ENCODE measurements at regions not wholly inside any gene's neighbourhood (a gene's known extent, or its start where the extent isn't known, plus 50 kb on each side); places are given as distances from the start of the nearest gene placed in this dataset.

- intact Hi-C loops (cut with DNase I), result loop anchor here in 9 of 10 donors (2.0 to 10.0 kb wide), 9 partner anchors 112 to 1040 kb away; partner anchors contain the start of gene IRX3 (in 6 of the 9)
- Histone ChIP-seq H3K4me3 (no peak overlapping the region), H3K9me3 (no peaks in the 10 kb centered on the region), H3K27ac (peak overlapping the region in 1 of 12 donors; percentile 24), H3K36me3 (no peaks in the 10 kb centered on the region), H3K4me1 (peaks cover 0 to 6% (median 0%) of the 10 kb centered on the region in 12 donors), H3K27me3 (peaks cover 0 to 7% (median 0%) of the 10 kb centered on the region in 9 donors)
- peak; percentile 72 to 82 (median 76) for ATAC-seq
- 50 to 65% (median 56%) methylated on average over 2 to 3 of the region's 3 CpGs for WGBS, 4 donors
- no peak for TF ChIP-seq POLR2A (IDR thresholded peaks at IDR 0.05)
- no peak for TF ChIP-seq CTCF (IDR thresholded peaks at IDR 0.05)
- peak in 2 of 5 donors; percentile 23 to 52 for DNase-seq
Observed at GRCh38 chr16:54815177-54815576, 115.5 kb upstream of the IRX5 start.

GRCh38 chr16:54813778-54814177, 116.9 kb upstream of the IRX5 start:
- H3K36me3 ChIP-seq, result no peaks in the 10 kb centered on the region
- H3K4me1 ChIP-seq, result peaks cover 0 to 6% (median 0%) of the 10 kb centered on the region in 12 donors
- H3K4me3 ChIP-seq, result no peak overlapping the region
- ATAC-seq (no peak), DNase-seq (no peak)
- H3K27me3 ChIP-seq, result peaks cover 0 to 7% (median 0%) of the 10 kb centered on the region in 9 donors
- 89 to 92% (median 91%) methylated on average over 5 of the region's 5 CpGs for WGBS, 4 donors
- TF ChIP-seq POLR2A (IDR thresholded peaks at IDR 0.05) (no peak), CTCF (IDR thresholded peaks at IDR 0.05) (no peak)
- intact Hi-C loops (cut with DNase I), result loop anchor here in 7 of 10 donors (2.0 to 10.0 kb wide), 8 partner anchors 311 to 1039 kb away; partner anchors contain the start of gene IRX3 (in 6 of the 7)
- H3K9me3 ChIP-seq, result no peaks in the 10 kb centered on the region
- H3K27ac ChIP-seq, result no peak overlapping the region

- 34 to 42% (median 39%) methylated on average over 3 of the region's 3 CpGs for WGBS, 4 donors
- Histone ChIP-seq H3K36me3 (no peaks in the 10 kb centered on the region), H3K27me3 (no peaks in the 10 kb centered on the region), H3K27ac (no peak overlapping the region), H3K4me1 (peaks cover 0 to 6% (median 0%) of the 10 kb centered on the region in 12 donors), H3K4me3 (no peak overlapping the region), H3K9me3 (no peaks in the 10 kb centered on the region)
- intact Hi-C loops (cut with DNase I), result loop anchor here in 6 of 10 donors (5.0 to 10.0 kb wide), 7 partner anchors 310 to 1037 kb away; partner anchors contain the start of gene IRX3 (in 5 of the 6)
- peak in 10 of 12 donors; percentile 8 to 56 (median 26) for TF ChIP-seq CTCF (IDR thresholded peaks at IDR 0.05)
- no peak for TF ChIP-seq POLR2A (IDR thresholded peaks at IDR 0.05)
- peak in 1 of 4 donors; percentile 63 for ATAC-seq
- DNase-seq, result no peak
Observed at GRCh38 chr16:54812229-54812628, 118.4 kb upstream of the IRX5 start.

GRCh38 chr16:54808890-54809289, 121.8 kb upstream of the IRX5 start:
- ATAC-seq, result no peak
- TF ChIP-seq POLR2A (IDR thresholded peaks at IDR 0.05) (no peak), CTCF (IDR thresholded peaks at IDR 0.05) (no peak)
- Histone ChIP-seq H3K27me3 (no peaks in the 10 kb centered on the region), H3K4me1 (no peaks in the 10 kb centered on the region), H3K27ac (no peak overlapping the region), H3K36me3 (no peaks in the 10 kb centered on the region), H3K4me3 (no peak overlapping the region), H3K9me3 (no peaks in the 10 kb centered on the region)
- no peak for DNase-seq
- intact Hi-C loops (cut with DNase I), result no loop called here
